GM19455 (cell line): ENCODE measurements at regions not wholly inside any gene's neighbourhood (a gene's known extent, or its start where the extent isn't known, plus 50 kb on each side); places are given as distances from the start of the nearest gene placed in this dataset.
"Not testable (repeated sequence)": the region's sequence is repeated elsewhere in the genome, so short reads cannot be mapped to it uniquely, and the experiment has no call there.

ENCODE experiments used
- ATAC-seq: cut with Tn5 transposase; IDR thresholded peaks from one replicate; pipeline ENCODE4 v1.9.1; 2021; ENCODE audit not compliant: unreplicated experiment

DNA sequence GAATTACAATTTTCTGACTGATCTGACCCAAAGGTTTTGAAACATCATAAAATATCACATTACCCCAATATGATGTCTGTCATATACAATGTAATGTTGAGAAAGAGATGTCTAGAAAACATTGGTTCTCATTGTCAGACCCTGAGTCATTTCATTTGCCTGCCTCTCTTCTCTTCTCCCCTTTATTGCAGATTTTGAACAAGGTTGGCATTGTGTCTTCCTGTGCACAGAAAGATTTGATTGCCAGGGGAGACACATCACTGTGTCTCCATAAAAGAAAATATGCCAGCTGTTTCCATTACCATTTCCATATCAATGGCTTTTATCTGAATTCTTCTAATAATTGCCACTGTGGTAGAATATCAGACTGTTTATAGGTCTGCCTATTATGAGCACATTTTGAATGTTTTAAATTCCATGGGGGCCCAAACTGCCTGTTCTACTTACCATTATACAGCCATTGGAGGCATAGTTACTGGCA is 65.6 kb downstream of the IFI44 start:
- no peak for ATAC-seq

- no peak for ATAC-seq
Measured at GRCh38 chr1:78716186-78716585, 66.6 kb downstream of the IFI44 start.

DNA sequence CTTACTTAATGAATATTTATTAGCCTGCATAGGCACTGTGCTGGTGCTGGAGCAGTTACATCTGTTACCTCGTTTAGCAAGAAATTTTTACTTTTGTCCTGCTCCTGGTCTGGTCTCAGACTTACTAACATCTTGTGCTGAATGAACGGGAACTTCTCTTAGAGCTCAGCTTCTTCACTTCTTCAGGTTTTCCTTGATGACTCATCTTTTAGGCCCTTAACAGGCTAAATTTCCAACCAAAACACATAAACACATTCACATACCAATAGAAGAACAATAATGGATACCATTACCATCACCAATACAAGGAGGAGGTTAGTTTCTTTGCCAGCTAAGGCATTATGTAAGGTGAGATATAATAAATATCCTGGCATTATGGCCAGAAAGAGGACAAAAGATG is 68.9 kb downstream of the IFI44 start:
- ATAC-seq = no peak

GRCh38 chr1:78721136-78721535 is 71.5 kb downstream of the IFI44 start:
- no peak for ATAC-seq

DNA sequence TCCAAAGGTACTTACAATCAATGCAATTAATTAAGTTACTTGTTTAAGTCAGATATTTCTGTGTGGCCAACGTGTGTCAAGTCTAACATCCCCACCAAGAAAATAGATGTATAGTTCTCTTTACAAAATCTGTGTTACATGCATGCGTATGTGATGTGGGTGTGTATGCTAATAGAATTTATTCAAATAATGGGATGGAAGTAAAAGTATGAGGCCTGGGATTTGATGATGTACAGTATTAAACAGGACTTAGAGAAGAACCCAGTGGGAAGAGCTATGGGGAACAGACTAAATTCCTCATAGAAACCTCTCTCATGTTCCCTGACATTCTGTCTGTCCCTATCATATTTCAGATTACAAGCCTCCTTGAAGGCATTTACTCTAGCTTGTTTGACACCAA is 72.5 kb downstream of the IFI44 start:
- no peak for ATAC-seq

DNA sequence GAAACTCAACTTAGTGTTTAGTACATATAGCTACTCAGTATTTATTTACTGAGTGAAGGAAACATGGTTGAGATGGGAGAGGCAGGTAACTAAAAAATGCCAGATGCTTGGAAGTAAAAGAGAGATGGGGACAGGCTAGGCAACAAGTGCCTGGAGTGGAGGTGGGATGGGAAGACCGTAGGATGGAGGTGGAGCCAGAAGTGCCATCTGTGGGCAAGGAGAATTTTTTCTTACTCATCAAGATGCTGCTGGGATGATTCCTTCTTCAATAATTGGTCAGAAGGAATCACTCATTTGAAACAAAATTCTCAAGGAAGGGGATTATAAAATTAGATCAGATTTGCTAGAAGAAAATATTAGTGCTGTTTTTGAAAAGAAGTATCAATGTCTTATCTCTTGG is 72.9 kb downstream of the IFI44 start:
- no peak for ATAC-seq

DNA sequence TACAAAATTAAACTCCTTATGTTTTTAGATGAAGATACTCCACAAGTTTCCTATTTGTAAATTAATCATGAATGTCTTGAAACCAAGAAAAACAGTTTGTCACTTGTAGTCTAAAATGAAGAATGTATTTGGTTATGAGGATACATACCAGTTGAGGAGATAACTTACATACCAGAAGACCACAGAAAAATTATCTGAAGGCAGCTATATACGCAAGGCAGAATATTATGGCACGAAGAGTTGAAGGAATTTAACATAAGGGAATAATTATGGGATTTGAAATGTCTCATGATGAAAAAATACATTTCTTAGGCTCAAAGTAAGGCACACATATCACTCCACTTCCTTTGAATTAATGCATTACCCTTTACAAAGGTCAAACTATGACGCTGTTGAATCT is 73.3 kb downstream of the IFI44 start:
- ATAC-seq = no peak

GRCh38 chr1:78726686-78727085 is 77.1 kb downstream of the IFI44 start:
- no peak for ATAC-seq

DNA sequence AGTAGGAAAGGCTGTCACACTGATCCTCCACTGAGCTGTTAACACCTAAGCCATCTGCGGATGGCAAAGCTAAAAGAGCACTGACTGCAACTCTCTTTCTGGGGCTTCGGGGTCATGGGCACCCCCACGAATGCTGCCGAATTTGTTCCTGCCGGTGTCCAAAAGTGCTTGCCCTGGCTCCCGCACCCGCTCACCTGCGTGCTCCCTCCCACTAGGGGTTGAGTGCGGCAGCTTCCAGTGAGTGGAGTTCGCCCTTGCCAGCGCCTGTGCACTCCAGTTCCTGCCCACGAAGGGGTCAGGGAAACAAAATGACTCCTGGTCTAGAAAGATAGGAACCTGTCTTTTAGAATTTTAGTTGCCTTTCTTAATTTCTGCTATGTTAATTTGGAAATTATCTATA is 78.7 kb downstream of the IFI44 start:
- ATAC-seq = no peak

DNA sequence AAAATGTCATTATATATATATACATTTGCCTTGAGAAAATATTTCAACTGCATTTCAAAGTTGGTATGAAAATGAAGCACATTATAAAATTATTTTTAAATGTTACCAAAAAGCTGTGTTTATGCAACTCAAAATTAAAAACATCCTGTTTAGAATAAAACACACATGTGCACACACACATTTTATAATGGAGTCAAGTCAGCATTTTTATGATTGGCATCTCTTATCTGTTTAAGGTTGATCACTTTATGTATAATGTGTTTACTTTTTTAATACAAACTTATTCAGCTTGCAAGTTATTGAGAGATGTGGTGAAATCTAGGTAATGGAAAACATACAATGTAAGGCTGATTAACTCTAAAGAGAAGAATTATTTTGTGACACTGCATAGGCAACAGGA is 80.4 kb downstream of the IFI44 start:
- ATAC-seq = no peak

DNA sequence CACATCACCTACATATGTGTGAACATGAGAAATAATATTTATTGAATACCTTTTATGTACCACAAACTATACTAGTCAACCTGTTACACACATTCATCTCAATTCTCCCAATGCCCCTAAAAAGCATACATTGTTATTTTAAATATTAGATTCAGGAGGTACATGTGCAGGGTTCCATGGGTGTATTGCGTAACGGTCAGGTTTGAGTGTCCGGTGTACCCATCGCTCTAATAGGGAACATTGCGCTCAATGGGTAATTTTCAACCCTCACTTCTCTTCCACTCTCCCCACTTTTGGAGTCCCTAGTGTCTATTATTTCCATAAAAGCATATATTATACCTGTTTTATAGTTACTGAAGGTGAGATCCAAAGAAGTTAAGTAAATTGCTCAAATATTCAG is 82.0 kb downstream of the IFI44 start:
- ATAC-seq = no peak

GRCh38 chr1:78737241-78737640 is 87.6 kb downstream of the IFI44 start:
- no peak for ATAC-seq

DNA sequence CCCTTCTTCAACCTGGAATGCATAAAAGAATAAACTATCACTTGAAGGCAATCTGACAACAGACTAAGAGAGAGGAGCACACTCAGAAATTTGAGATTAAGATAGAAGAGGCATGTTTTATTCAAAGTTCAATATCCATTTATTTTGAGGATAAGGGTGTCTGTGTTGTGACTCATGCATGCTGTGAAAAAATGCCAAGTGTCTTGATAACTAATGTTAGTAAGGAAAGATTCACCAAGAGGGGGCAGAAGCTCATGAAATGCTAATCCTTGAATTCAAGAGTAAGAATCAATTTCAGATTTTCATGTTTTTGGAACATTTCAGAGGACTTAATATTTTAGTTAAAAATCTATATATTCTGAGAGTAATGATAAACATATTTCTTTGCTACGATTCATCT is 94.0 kb downstream of the IFI44 start:
- ATAC-seq = no peak

DNA sequence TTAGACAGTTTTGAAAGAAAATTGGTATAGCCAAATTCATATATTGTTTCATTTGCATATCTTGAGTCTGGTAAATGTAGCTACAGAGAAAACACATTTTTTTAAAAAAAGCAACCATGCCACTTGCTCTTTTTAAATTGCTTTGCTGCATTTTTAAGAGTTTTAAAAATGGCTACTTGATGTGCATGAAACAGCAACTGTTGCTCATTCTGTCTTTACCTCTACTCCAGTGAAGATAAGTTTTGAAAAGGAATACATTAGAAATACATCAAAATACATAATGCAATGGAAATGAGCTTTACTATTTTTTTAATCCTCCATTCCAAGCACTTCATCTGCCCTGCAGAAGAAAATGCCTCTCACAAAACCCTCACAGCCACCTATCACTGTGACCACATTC is 95.5 kb downstream of the IFI44 start:
- no peak for ATAC-seq

DNA sequence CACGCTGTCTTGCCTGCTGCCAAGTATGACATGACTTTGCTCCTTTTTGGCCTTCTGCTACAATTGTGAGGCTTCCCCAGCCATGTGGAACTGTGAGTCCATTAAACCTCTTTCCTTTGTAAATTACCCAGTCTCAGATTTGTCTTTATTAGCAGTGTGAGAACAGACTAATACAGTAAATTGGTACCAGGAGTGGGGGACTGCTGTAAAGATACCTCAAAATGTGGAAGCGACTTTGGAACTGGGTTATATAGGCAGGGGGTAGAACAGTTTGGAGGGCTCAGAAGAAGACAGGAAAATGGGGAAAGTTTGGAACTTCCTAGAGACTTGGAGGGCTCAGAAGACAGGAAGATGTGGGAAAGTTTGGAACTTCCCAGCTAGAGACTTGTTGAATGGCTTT is 104.0 kb downstream of the IFI44 start:
- not testable (repeated sequence) for ATAC-seq

- no peak for ATAC-seq
Measured at GRCh38 chr1:78755986-78756385, 106.4 kb downstream of the IFI44 start.

- ATAC-seq = no peak
Measured at GRCh38 chr1:78758506-78758905, 108.9 kb downstream of the IFI44 start.

GRCh38 chr1:78759881-78760280 is 110.2 kb downstream of the IFI44 start:
- no peak for ATAC-seq

- ATAC-seq = no peak
Measured at GRCh38 chr1:78760858-78761257, 111.2 kb downstream of the IFI44 start.

GRCh38 chr1:78762113-78762512 is 112.5 kb downstream of the IFI44 start:
- ATAC-seq = no peak

DNA sequence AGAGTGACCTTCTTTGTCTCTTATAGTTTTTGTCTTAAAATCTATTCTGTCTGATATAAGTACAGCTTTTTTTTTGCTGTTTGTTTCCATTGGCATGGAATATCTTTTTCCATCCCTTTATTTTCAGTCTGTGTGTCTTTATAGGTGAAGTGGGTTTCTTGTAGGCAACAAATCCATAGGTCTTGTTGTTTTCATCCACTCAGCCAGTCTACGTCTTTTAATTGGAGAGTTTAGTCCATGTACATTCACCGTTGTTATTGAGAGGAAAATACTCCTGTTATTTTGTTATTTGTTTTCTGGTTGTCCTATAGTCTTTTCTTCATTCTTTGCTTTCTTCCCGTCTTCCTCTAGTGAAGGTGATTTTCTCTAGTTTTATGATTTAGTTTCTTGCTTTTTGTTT is 115.9 kb downstream of the IFI44 start:
- no peak for ATAC-seq

DNA sequence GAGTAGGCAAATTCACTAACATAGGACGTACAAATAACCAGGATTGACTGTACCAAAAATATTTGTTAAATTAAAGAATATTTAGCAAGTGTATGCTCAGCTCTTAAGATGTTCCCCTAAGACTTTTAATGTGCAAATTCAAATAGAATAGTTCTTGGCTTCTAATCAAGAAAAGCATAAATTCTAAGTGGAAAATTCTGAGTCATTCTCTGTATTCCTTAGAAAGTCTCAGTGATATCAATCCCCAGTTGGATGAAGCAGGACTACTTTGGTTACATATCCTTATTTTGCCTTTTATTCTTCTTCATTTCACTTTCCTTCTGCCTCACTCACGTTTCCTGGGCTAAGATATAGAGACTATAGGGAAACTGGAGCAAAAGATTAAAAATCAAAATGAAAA is 130.2 kb downstream of the IFI44 start:
- ATAC-seq = no peak

GRCh38 chr1:78787544-78787943 is 137.9 kb downstream of the IFI44 start:
- ATAC-seq = no peak

DNA sequence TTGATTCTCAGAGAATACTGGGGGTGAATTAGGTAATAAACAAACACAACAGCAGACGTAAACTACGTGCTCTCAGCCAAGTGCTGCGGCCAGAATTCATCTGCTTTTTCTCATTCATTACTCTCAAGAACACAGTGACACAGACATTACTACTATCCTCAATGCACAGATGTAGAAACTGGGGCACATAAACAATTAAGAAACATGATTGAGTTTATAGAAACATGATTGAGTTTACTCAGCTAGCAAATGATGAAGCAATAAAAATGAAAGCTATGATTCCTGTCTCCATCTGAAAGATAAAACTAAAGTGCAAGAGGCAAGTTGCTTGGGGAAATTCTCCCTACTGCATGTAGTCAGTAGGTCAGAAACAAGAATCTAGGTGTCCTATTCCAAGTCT is 140.5 kb downstream of the IFI44 start:
- ATAC-seq = no peak
